ENCODE measurements at regions not wholly inside any gene's neighbourhood (a gene's known extent, or its start where the extent isn't known, plus 50 kb on each side); places are given as distances from the start of the nearest gene placed in this dataset.
"Not testable (repeated sequence)": the region's sequence is repeated elsewhere in the genome, so short reads cannot be mapped to it uniquely, and the experiment has no call there.

DNA sequence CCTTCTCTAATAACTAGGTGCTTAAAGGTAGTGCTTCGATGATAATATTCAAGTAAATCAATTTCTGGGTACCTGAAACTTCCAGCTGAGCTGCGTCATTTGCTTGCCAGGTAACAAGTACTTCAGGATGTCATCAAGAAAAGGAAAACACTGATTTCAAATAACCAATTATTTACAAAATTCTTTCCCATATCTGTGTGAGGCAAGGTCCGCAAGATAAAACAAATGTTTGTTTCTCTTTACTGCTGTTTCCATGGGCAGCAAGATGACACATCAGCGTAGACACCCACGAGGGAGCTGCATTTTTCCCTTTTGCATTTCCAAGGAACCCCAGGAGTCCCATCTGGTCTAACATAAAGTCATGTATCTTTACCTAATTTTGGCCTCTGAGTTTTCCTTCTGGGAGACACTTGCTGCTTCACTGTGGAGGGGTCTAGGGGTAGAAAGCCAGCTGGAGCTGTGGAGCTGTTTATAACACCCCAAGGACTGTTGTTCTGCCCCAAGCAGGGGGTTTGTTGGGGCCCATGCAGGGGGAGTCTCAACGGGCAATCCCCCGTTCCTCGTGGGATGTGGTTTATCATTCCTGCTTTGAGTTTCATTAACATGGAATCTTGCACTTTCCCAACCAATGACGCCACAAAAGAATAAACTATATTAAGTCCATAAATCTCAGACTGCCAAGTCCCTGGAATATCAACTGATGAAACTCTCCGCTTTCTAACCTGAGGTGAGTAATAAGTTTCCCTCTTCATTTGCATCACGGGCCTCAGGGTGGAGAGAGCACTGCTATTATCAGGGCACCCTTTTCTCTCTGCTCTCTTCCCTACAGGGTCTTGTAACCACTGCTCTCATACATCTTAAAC lies 112.8 kb upstream of the PELI2 start:
- Mint-ChIP-seq H3K4me1 (ENCODE audit: low read depth) (peaks cover 36% of the 10 kb centered on the region), H3K4me3 (ENCODE audit: low read depth) (no peak overlapping the region), H3K9me3 (ENCODE audit: low read depth) (peaks cover 3% of the 10 kb centered on the region), H3K27ac (peak overlapping the region; percentile 63), H3K36me3 (ENCODE audit: insufficient read depth) (no peaks in the 10 kb centered on the region), H3K27me3 (no peaks in the 10 kb centered on the region)
- DNase-seq (ENCODE audit: low spot score, unreplicated experiment): no peak
- TF ChIP-seq, protein P1, sequence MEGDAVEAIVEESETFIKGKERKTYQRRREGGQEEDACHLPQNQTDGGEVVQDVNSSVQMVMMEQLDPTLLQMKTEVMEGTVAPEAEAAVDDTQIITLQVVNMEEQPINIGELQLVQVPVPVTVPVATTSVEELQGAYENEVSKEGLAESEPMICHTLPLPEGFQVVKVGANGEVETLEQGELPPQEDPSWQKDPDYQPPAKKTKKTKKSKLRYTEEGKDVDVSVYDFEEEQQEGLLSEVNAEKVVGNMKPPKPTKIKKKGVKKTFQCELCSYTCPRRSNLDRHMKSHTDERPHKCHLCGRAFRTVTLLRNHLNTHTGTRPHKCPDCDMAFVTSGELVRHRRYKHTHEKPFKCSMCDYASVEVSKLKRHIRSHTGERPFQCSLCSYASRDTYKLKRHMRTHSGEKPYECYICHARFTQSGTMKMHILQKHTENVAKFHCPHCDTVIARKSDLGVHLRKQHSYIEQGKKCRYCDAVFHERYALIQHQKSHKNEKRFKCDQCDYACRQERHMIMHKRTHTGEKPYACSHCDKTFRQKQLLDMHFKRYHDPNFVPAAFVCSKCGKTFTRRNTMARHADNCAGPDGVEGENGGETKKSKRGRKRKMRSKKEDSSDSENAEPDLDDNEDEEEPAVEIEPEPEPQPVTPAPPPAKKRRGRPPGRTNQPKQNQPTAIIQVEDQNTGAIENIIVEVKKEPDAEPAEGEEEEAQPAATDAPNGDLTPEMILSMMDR (IDR thresholded peaks at IDR 0.05; ENCODE audit: unreplicated experiment): no peak

DNA sequence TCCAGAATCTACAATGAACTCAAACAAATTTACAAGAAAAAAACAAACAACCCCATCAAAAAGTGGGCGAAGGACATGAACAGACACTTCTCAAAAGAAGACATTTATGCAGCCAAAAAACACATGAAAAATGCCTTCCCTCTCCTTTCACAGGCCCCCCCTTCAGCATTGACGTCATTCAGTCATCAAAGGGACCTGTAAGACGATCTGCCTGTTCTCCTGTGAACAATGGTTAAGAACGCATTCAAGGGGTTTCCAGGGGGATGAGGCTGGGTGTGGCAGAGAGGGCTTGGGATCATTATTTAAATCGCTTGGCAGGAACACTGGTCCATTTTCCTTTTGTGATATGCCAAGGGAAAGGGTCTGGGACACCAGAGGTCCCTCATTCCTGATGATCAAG lies 110.7 kb upstream of the PELI2 start:
- not testable (repeated sequence) for H3K4me3 Mint-ChIP-seq (ENCODE audit: low read depth); DNase-seq (ENCODE audit: low spot score, unreplicated experiment); H3K27ac Mint-ChIP-seq; H3K27me3 Mint-ChIP-seq; H3K36me3 Mint-ChIP-seq (ENCODE audit: insufficient read depth); H3K9me3 Mint-ChIP-seq (ENCODE audit: low read depth)
- peaks cover 29% of the 10 kb centered on the region for H3K4me1 Mint-ChIP-seq (ENCODE audit: low read depth)

DNA sequence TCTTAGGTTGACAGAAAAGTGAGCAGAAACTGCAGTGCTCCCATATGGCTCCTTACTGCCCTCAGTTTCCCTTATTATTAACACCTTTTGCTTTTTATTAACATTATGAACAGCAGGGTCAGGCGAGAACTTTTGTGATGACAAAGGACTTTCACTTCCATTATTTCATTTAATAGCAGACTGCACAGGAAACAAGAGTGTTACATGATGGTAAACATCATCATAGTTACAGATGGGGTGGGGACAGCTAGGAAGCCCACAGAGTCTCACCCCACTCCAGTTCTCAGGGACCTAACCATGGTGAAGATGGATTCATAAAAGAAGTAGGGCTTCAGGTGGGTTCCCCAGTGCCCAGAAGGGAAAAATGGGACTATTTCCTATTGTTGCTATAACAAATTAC lies 110.1 kb upstream of the PELI2 start:
- H3K27me3 Mint-ChIP-seq: no peaks in the 10 kb centered on the region
- no peak for DNase-seq (ENCODE audit: low spot score, unreplicated experiment)
- H3K4me3 Mint-ChIP-seq (ENCODE audit: low read depth): no peak overlapping the region
- TF ChIP-seq, protein P1 (IDR thresholded peaks at IDR 0.05; ENCODE audit: unreplicated experiment): no peak
- no peaks in the 10 kb centered on the region for H3K36me3 Mint-ChIP-seq (ENCODE audit: insufficient read depth)
- peaks cover 23% of the 10 kb centered on the region for H3K4me1 Mint-ChIP-seq (ENCODE audit: low read depth)
- no peak overlapping the region for H3K27ac Mint-ChIP-seq
- no peaks in the 10 kb centered on the region for H3K9me3 Mint-ChIP-seq (ENCODE audit: low read depth)

DNA sequence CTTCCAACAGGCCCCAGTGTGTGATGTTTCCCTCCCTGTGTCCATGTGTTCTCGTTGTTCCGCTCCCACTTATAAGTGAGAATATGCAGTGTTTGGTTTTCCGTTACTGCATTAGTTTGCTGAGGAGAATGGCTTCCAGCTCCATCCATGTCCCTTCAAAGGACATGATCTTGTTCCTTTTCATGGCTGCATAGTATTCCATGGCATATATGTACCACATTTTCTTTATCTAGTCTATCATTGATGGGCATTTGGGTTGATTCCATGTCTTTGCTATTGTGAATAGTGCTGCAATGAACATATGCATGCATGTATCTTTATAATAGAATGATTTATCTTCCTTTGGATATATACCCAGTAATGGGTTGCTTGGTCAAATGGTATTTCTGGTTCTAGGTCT lies 109.5 kb upstream of the PELI2 start:
- not testable (repeated sequence) for H3K9me3 Mint-ChIP-seq (ENCODE audit: low read depth); H3K27me3 Mint-ChIP-seq; H3K27ac Mint-ChIP-seq; H3K36me3 Mint-ChIP-seq (ENCODE audit: insufficient read depth); H3K4me3 Mint-ChIP-seq (ENCODE audit: low read depth); DNase-seq (ENCODE audit: low spot score, unreplicated experiment)
- peaks cover 19% of the 10 kb centered on the region for H3K4me1 Mint-ChIP-seq (ENCODE audit: low read depth)

DNA sequence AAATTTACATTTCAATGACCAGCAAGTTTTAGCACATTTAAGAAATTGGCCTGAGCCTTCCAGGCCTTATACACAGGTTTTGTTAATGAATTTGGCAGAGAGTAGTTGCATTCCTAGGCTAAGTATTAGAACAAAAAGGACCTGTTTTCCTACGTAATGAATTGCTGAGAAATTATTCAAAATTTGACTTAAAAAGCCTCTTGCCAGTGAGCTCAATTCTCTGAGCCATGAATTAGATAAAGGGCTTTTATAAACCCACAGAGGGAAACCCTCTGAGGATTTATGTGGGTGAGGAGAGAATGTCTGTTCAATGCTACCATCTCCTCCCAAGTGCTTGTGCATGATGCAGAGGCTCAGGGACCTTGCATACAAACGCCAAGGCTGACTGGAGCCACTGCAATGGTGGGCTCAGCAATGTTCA lies 94.5 kb upstream of the PELI2 start:
- no peaks in the 10 kb centered on the region for H3K36me3 Mint-ChIP-seq (ENCODE audit: insufficient read depth)
- H3K27me3 Mint-ChIP-seq: peaks cover 3% of the 10 kb centered on the region
- no peak overlapping the region for H3K27ac Mint-ChIP-seq
- no peak for DNase-seq (ENCODE audit: low spot score, unreplicated experiment)
- H3K4me3 Mint-ChIP-seq (ENCODE audit: low read depth): no peak overlapping the region
- H3K9me3 Mint-ChIP-seq (ENCODE audit: low read depth): peaks cover 4% of the 10 kb centered on the region
- H3K4me1 Mint-ChIP-seq (ENCODE audit: low read depth): peaks cover 3% of the 10 kb centered on the region
- TF ChIP-seq, protein P1 (IDR thresholded peaks at IDR 0.05; ENCODE audit: unreplicated experiment): no peak

DNA sequence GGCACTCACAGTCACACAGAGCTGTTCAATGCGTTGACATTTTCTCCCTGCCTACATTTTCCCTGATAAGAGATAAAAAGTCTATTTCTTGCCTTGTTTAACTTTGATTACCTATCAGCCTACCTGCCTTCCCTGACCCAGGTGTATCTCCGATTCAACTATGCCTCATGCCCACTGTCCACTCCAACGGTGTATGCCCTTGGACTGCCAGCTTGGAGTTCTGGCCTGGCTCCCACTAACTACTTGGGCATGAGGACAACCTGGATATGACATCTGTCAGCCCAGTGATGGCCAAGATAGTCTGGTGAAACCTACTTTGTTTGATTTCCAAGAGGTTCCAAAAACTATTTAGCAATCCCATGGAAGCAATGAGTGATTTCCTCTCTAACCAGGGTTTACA lies 93.0 kb upstream of the PELI2 start:
- H3K9me3 Mint-ChIP-seq (ENCODE audit: low read depth): peaks cover 1% of the 10 kb centered on the region
- TF ChIP-seq, protein P1 (IDR thresholded peaks at IDR 0.05; ENCODE audit: unreplicated experiment): no peak
- no peak for DNase-seq (ENCODE audit: low spot score, unreplicated experiment)
- no peak overlapping the region for H3K4me3 Mint-ChIP-seq (ENCODE audit: low read depth)
- H3K4me1 Mint-ChIP-seq (ENCODE audit: low read depth): peaks cover 3% of the 10 kb centered on the region
- peaks cover 7% of the 10 kb centered on the region for H3K27me3 Mint-ChIP-seq
- peak overlapping the region; percentile 27 for H3K27ac Mint-ChIP-seq
- H3K36me3 Mint-ChIP-seq (ENCODE audit: insufficient read depth): no peaks in the 10 kb centered on the region

Measured in progenitor cell of endocrine pancreas (in vitro differentiated cells).